ENCODE measurements at regions not wholly inside any gene's neighbourhood (a gene's known extent, or its start where the extent isn't known, plus 50 kb on each side); places are given as distances from the start of the nearest gene placed in this dataset.

GRCh38 chr1:55618199-55618598 is 403.0 kb upstream of the USP24 start:
- H3K9me3 Mint-ChIP-seq (ENCODE audit: low read depth), result no peaks in the 10 kb centered on the region
- no peaks in the 10 kb centered on the region for H3K27me3 Mint-ChIP-seq
- no peaks in the 10 kb centered on the region for H3K4me1 Mint-ChIP-seq
- H3K4me3 Mint-ChIP-seq, result no peak overlapping the region
- CTCF ChIA-PET, result no interaction called here
- H3K27ac Mint-ChIP-seq, result no peak overlapping the region
- DNase-seq (no peak), ATAC-seq (no peak)
- no peaks in the 10 kb centered on the region for H3K36me3 Mint-ChIP-seq

DNA sequence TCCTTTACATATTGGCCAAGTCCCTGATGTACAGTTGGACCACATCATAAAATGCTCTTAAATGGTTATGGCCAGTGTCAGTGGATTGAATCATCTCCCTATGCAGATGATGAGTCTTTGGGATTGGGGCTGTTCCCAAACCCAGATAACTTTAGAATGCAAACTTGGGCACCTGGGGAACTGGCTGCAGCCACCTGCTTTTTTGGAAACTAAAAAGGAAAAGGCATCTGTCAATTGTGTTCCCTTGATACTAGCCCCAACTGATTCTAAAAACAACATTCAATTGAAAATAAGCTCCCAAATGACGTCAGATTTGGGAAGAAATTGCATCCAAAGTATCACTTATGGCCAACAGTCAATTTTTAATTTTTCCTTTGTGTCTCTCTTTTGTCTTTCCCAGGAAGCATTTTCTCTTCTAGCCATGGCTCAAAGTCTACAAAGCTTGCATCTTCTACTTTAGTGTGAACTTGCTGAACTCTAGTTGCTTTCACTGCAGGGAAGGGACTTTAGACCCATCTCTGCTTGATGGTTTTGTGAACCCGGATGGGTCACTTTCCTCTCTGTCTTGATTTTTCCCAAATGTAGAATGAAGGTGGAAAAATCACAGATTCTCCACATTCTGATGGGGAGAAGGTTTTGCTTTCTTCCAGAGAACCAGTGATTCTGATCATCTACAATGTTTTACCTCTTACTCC is 402.3 kb upstream of the USP24 start:
- H3K27ac Mint-ChIP-seq, result no peak overlapping the region
- no peak for ATAC-seq
- H3K9me3 Mint-ChIP-seq (ENCODE audit: low read depth), result no peaks in the 10 kb centered on the region
- no peak for DNase-seq
- CTCF ChIA-PET, result no interaction called here
- no peaks in the 10 kb centered on the region for H3K36me3 Mint-ChIP-seq
- no peaks in the 10 kb centered on the region for H3K27me3 Mint-ChIP-seq
- H3K4me3 Mint-ChIP-seq, result no peak overlapping the region
- no peaks in the 10 kb centered on the region for H3K4me1 Mint-ChIP-seq

- no peak overlapping the region for H3K4me3 Mint-ChIP-seq
- no peaks in the 10 kb centered on the region for H3K4me1 Mint-ChIP-seq
- no peaks in the 10 kb centered on the region for H3K36me3 Mint-ChIP-seq
Measured at GRCh38 chr1:55612988-55613387, 397.8 kb upstream of the USP24 start.

GRCh38 chr1:55611123-55611522 is 396.0 kb upstream of the USP24 start:
- ATAC-seq (no peak), DNase-seq (no peak)
- Mint-ChIP-seq H3K36me3 (no peaks in the 10 kb centered on the region), H3K4me1 (no peaks in the 10 kb centered on the region), H3K4me3 (no peak overlapping the region), H3K9me3 (ENCODE audit: low read depth) (no peaks in the 10 kb centered on the region), H3K27ac (no peak overlapping the region), H3K27me3 (no peaks in the 10 kb centered on the region)
- CTCF ChIA-PET, result no interaction called here

More at GRCh38 chr1:55612988-55613387, 397.8 kb upstream of the USP24 start:
- H3K9me3 Mint-ChIP-seq (ENCODE audit: low read depth), result no peaks in the 10 kb centered on the region
- ATAC-seq (no peak), DNase-seq (no peak)
- CTCF ChIA-PET, result no interaction called here
- no peaks in the 10 kb centered on the region for H3K27me3 Mint-ChIP-seq
- no peak overlapping the region for H3K27ac Mint-ChIP-seq

DNA sequence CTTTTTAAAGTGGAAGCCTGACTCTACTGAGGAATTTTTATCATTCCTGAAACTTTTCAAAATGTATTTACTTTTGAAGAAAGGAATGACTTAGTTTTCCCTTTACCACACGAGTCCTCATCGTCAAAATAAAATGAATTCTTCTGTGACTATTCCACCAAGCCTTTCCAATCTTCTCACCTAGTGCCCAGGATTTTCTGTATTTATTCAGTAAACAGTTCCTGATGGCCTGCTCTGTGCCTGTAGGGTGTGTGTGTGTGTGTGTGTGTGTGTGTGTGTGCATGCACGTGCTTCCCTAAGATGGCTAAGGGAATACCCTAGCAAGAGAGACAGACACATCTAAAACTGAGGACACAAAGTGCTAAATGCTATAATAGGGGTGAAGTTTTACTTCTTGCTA is 395.0 kb upstream of the USP24 start:
- H3K27ac Mint-ChIP-seq, result no peak overlapping the region
- CTCF ChIA-PET, result no interaction called here
- H3K36me3 Mint-ChIP-seq, result no peaks in the 10 kb centered on the region
- no peaks in the 10 kb centered on the region for H3K27me3 Mint-ChIP-seq
- DNase-seq (no peak), ATAC-seq (no peak)
- H3K4me3 Mint-ChIP-seq, result no peak overlapping the region
- H3K4me1 Mint-ChIP-seq, result no peaks in the 10 kb centered on the region
- H3K9me3 Mint-ChIP-seq (ENCODE audit: low read depth), result no peaks in the 10 kb centered on the region

DNA sequence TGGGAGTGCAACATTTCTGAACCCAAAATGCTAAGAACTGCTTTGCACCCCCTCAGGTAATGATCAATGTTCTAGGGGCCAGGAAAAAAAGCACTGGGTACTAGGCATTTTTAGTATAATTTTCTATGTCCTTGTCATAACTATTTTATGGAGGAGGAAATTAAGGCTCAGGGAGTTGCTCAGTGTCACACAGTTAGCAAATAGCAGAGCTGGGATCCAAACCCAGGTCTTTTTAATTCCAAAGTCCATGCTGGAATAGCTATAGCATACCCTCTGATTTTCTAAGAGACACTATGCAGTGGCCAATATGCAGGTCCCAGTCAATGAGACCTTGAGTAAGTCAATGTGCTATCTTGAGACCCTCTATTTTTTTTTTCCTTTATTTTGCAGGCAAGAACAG is 394.5 kb upstream of the USP24 start:
- H3K27me3 Mint-ChIP-seq, result peaks cover under 1% of the 10 kb centered on the region
- H3K27ac Mint-ChIP-seq, result no peak overlapping the region
- no peak overlapping the region for H3K4me3 Mint-ChIP-seq
- DNase-seq, result no peak
- no peaks in the 10 kb centered on the region for H3K9me3 Mint-ChIP-seq (ENCODE audit: low read depth)
- no peaks in the 10 kb centered on the region for H3K4me1 Mint-ChIP-seq
- CTCF ChIA-PET, result no interaction called here
- no peak for ATAC-seq
- no peaks in the 10 kb centered on the region for H3K36me3 Mint-ChIP-seq

DNA sequence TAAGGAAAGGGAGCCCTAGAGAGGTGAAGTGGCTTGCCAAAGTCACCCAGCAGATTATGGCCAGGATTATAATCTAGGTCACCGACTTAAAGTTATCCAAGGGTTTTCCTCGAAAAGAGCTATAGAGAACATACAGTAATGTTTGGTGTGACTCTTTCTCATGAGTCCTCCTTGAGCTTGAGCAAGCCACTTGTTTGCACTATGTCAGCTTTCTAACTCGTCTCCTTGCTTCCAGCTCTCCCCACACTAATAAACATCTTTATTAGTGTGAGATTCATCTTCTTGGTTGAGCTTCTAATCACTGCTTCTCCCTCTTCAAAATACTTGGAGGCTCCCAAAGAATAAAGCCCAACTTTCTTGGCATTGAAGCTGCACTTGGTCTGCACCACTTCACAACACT is 390.0 kb upstream of the USP24 start:
- H3K27me3 Mint-ChIP-seq, result peaks cover 3% of the 10 kb centered on the region

DNA sequence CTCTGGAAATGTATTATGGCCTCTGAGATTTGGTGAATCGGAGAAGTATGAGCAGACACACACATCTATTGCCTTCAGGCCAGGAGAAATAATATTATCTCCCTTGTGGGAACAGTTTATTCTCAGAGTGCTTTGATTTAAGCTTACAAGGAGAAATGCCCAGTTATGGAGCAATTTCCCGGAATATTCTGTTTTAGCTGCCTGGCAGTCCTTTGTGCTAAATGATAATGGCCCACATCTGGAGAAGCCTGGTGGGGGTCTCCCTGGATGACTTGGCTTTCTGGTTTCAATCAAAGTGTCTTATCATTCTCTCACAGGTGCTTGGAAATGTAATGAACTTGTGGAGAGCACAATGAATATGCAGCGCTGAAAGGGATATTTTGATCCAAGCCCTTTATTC is 389.6 kb upstream of the USP24 start:
- no peak for ATAC-seq
- H3K27ac Mint-ChIP-seq, result no peak overlapping the region
- no peaks in the 10 kb centered on the region for H3K9me3 Mint-ChIP-seq (ENCODE audit: low read depth)
- H3K36me3 Mint-ChIP-seq, result no peaks in the 10 kb centered on the region
- H3K4me3 Mint-ChIP-seq, result no peak overlapping the region
- H3K27me3 Mint-ChIP-seq, result peaks cover 3% of the 10 kb centered on the region
- CTCF ChIA-PET, result no interaction called here
- no peaks in the 10 kb centered on the region for H3K4me1 Mint-ChIP-seq
- DNase-seq, result no peak

More for the DNA sequence above, 390.0 kb upstream of the USP24 start:
- CTCF ChIA-PET, result no interaction called here
- no peaks in the 10 kb centered on the region for H3K9me3 Mint-ChIP-seq (ENCODE audit: low read depth)
- no peak overlapping the region for H3K4me3 Mint-ChIP-seq
- no peak overlapping the region for H3K27ac Mint-ChIP-seq
- ATAC-seq (no peak), DNase-seq (no peak)
- H3K36me3 Mint-ChIP-seq, result no peaks in the 10 kb centered on the region
- no peaks in the 10 kb centered on the region for H3K4me1 Mint-ChIP-seq

- Mint-ChIP-seq H3K36me3 (no peaks in the 10 kb centered on the region), H3K27ac (no peak overlapping the region), H3K4me3 (no peak overlapping the region), H3K9me3 (ENCODE audit: low read depth) (no peaks in the 10 kb centered on the region), H3K4me1 (no peaks in the 10 kb centered on the region), H3K27me3 (peaks cover 3% of the 10 kb centered on the region)
- DNase-seq (no peak), ATAC-seq (no peak)
- CTCF ChIA-PET, result no interaction called here
Measured at GRCh38 chr1:55604179-55604578, 389.0 kb upstream of the USP24 start.

- DNase-seq (no peak), ATAC-seq (no peak)
- CTCF ChIA-PET, result no interaction called here
- H3K27me3 Mint-ChIP-seq, result peaks cover 3% of the 10 kb centered on the region
- no peak overlapping the region for H3K4me3 Mint-ChIP-seq
- no peaks in the 10 kb centered on the region for H3K36me3 Mint-ChIP-seq
- H3K9me3 Mint-ChIP-seq (ENCODE audit: low read depth), result no peaks in the 10 kb centered on the region
- no peak overlapping the region for H3K27ac Mint-ChIP-seq
- H3K4me1 Mint-ChIP-seq, result no peaks in the 10 kb centered on the region
Measured at GRCh38 chr1:55600242-55600641, 385.1 kb upstream of the USP24 start.

DNA sequence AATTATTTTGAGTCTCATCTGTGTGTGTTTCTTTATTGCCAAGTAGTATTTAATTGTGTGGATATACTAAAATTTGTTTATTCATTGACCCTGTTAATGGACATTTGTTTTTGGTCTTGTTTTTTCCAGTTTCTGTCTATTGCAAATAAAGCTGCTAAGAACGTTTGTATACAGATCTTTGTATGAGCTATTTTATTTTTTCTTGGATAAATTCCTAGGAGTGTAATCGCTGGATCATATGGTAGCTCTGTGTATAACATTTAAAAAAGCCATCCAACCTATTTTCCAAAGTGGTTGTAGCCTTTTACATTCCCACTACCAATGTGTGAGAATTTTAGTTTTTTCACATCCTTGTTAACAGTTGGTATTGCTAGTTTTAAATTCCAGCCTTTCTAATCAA is 382.7 kb upstream of the USP24 start:
- no peaks in the 10 kb centered on the region for H3K36me3 Mint-ChIP-seq
- no peak overlapping the region for H3K27ac Mint-ChIP-seq
- no peak for DNase-seq
- H3K9me3 Mint-ChIP-seq (ENCODE audit: low read depth), result no peaks in the 10 kb centered on the region
- no peak overlapping the region for H3K4me3 Mint-ChIP-seq
- CTCF ChIA-PET, result no interaction called here
- H3K27me3 Mint-ChIP-seq, result no peaks in the 10 kb centered on the region
- ATAC-seq, result no peak
- H3K4me1 Mint-ChIP-seq, result no peaks in the 10 kb centered on the region

DNA sequence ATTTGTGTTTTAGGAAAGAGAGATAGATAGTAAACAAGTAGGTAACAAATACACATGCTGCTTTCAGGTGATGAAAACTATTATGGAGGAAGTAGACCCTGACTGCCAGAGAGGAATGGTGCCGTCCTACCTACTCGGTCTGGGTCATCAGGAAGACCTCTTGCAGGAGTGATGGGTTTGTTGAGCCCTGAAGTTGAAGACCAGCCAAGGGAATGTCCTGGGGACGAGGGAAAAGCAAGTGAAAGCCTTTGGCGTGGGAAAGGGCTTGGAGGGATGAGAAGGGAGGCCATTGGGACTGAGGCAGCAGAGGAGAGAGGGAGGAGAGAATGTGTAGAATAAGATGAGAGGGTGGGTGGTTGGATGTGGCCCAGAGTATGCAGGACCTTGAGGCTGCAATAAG is 379.5 kb upstream of the USP24 start:
- Mint-ChIP-seq H3K27me3 (no peaks in the 10 kb centered on the region), H3K4me3 (no peak overlapping the region), H3K4me1 (no peaks in the 10 kb centered on the region), H3K27ac (no peak overlapping the region), H3K9me3 (ENCODE audit: low read depth) (no peaks in the 10 kb centered on the region), H3K36me3 (no peaks in the 10 kb centered on the region)
- CTCF ChIA-PET, result no interaction called here
- ATAC-seq (no peak), DNase-seq (no peak)

GRCh38 chr1:55593298-55593697 is 378.1 kb upstream of the USP24 start:
- no peaks in the 10 kb centered on the region for H3K4me1 Mint-ChIP-seq
- no peak overlapping the region for H3K27ac Mint-ChIP-seq
- no peak for ATAC-seq
- no peak for DNase-seq
- CTCF ChIA-PET, result no interaction called here
- no peaks in the 10 kb centered on the region for H3K9me3 Mint-ChIP-seq (ENCODE audit: low read depth)
- no peaks in the 10 kb centered on the region for H3K36me3 Mint-ChIP-seq
- no peaks in the 10 kb centered on the region for H3K27me3 Mint-ChIP-seq
- H3K4me3 Mint-ChIP-seq, result no peak overlapping the region

DNA sequence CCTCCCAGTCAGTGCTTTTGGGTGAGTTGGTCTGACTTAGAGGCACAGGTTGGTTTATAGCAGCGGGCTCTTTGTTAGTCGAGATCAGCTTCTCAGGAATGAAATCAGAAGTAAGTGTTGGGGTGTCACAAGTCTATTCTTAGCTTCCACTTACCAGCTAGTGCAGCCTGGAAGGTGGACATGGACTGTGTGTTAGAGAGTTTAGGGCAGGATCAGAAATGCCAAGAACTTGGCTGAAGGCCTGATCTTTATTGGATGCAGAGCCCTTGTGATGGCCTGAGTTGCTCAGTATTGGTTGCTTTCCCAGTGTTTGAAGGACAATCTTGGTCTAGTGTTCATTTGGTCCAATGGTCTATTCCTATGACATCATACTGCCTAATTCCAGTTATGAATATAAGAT is 377.0 kb upstream of the USP24 start:
- CTCF ChIA-PET, result no interaction called here
- Mint-ChIP-seq H3K36me3 (no peaks in the 10 kb centered on the region), H3K4me1 (no peaks in the 10 kb centered on the region), H3K27ac (no peak overlapping the region), H3K27me3 (peaks cover under 1% of the 10 kb centered on the region), H3K4me3 (no peak overlapping the region), H3K9me3 (ENCODE audit: low read depth) (no peaks in the 10 kb centered on the region)
- DNase-seq, result no peak
- no peak for ATAC-seq

GRCh38 chr1:55589671-55590297 is 374.6 kb upstream of the USP24 start:
- H3K36me3 Mint-ChIP-seq, result no peaks in the 10 kb centered on the region
- ATAC-seq (no peak), DNase-seq (no peak)
- H3K4me3 Mint-ChIP-seq, result no peak overlapping the region
- H3K27ac Mint-ChIP-seq, result no peak overlapping the region
- H3K9me3 Mint-ChIP-seq (ENCODE audit: low read depth), result no peaks in the 10 kb centered on the region
- peaks cover 2% of the 10 kb centered on the region for H3K27me3 Mint-ChIP-seq
- CTCF ChIA-PET, result no interaction called here
- no peaks in the 10 kb centered on the region for H3K4me1 Mint-ChIP-seq

Measured in activated CD8-positive, alpha-beta memory T cell treated with anti-CD3 and anti-CD28 coated beads, Interleukin-2, amount 10 ng/mL, durations not matched to agents 7 days and 5 days (primary cell).